C4-2B (cell line): ENCODE measurements at regions not wholly inside any gene's neighbourhood (a gene's known extent, or its start where the extent isn't known, plus 50 kb on each side); places are given as distances from the start of the nearest gene placed in this dataset.

Experiments used
- ZFX ChIP-seq: fragments of 450-650 bp; IDR thresholded peaks from 2 replicates; pipeline ENCODE4 v1.6.1; 2017
- TF ChIP-seq, protein P1 (sequence below): fragments of 450-650 bp; conservative IDR thresholded peaks from 2 replicates; pipeline ENCODE4 v1.5.1; 2017; ENCODE audit warnings: mild to moderate bottlenecking

- TF ChIP-seq, protein P1, sequence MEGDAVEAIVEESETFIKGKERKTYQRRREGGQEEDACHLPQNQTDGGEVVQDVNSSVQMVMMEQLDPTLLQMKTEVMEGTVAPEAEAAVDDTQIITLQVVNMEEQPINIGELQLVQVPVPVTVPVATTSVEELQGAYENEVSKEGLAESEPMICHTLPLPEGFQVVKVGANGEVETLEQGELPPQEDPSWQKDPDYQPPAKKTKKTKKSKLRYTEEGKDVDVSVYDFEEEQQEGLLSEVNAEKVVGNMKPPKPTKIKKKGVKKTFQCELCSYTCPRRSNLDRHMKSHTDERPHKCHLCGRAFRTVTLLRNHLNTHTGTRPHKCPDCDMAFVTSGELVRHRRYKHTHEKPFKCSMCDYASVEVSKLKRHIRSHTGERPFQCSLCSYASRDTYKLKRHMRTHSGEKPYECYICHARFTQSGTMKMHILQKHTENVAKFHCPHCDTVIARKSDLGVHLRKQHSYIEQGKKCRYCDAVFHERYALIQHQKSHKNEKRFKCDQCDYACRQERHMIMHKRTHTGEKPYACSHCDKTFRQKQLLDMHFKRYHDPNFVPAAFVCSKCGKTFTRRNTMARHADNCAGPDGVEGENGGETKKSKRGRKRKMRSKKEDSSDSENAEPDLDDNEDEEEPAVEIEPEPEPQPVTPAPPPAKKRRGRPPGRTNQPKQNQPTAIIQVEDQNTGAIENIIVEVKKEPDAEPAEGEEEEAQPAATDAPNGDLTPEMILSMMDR: no peak
- TF ChIP-seq ZFX: no peak
Measured at GRCh38 chr9:1702701-1703100, 312.4 kb upstream of the SMARCA2 start.
